HCT116 (cell line): ENCODE measurements at regions not wholly inside any gene's neighbourhood (a gene's known extent, or its start where the extent isn't known, plus 50 kb on each side); places are given as distances from the start of the nearest gene placed in this dataset.

ENCODE experiments used
- ATAC-seq: fragments of 200-7000 bp; cut with Tn5 transposase; 2 replicates; pipeline ENCODE4 v1.9.1; 2020; ENCODE audit warnings: mild to moderate bottlenecking, moderate library complexity
- BruUV-seq: library from RNA; stranded (reverse); fragments of 400-500 nt; replicated peaks from 2 replicates; lab custom pipeline; 2021; lab: Mats Ljungman, UMichigan
- CTCF ChIA-PET: fragments of 300-600 bp; sonication (Branson Sonifier 250); formaldehyde crosslinking; loops from one replicate; lab custom pipeline; 2021; ENCODE audit warnings: antibody characterized with exemption; lab: Charles Lee
- POLR2A ChIA-PET: fragments of 300-600, 350-600 bp; sonication (Branson Sonifier 250); formaldehyde crosslinking; loops from one replicate; lab custom pipeline; 2021; ENCODE audit warnings: antibody characterized with exemption; lab: Charles Lee
- RAD21 ChIA-PET, 2 experiments: fragments of 300-600 bp; sonication (Branson Sonifier 250); formaldehyde crosslinking; loops; one replicate each; lab custom pipeline; 2023; ENCODE audit warnings: low total read pairs in 2 of 2; ENCODE audit not compliant: uncharacterized antibody in 2 of 2, unreplicated experiment in 2 of 2, low non-redundant PET in 1 of 2; lab: Charles Lee
- DNase-seq: peaks from one replicate; pipeline ENCODE4 v3.0.0-alpha.2; 2010; ENCODE audit warnings: low read depth, low spot score
- H2AFZ ChIP-seq: fragments of 200-600 bp; shearing (Covaris generic), sonication (generic); 2 replicates; pipeline ENCODE4 v1.6.1; 2017; ENCODE audit warnings: low read depth, mixed run types, mixed read lengths, antibody characterized with exemption, low read length; ENCODE audit not compliant: poor library complexity, severe bottlenecking
- H3K27ac ChIP-seq: 2 replicates; pipeline ENCODE4 v1.5.1; 2012; ENCODE audit warnings: low read depth, low read length
- H3K27me3 ChIP-seq: fragments of 200-600 bp; sonication (generic); 2 replicates; pipeline ENCODE4 v1.6.1; 2016; ENCODE audit warnings: mixed run types, low read length, mixed read lengths; ENCODE audit not compliant: insufficient read depth
- H3K36me3 ChIP-seq, 2 experiments: fragments of 200-500 bp in 1 of 2; fragments of 200-600 bp in 1 of 2; sonication (Bioruptor generic) in 1 of 2; sonication (generic) in 1 of 2; 2 replicates each; pipeline versions ENCODE4 v1.5.1 to v1.6.1; 2014 to 2016; ENCODE audit warnings: low read length in 2 of 2, inconsistent platforms in 1 of 2, mixed read lengths in 1 of 2, mixed run types in 1 of 2; ENCODE audit not compliant: insufficient read depth in 2 of 2, control insufficient read depth in 1 of 2
- H3K4me1 ChIP-seq, 2 experiments: fragments of 200-600 bp in 1 of 2; sonication (generic) in 1 of 2; 2 replicates each; pipeline versions ENCODE4 v1.5.1 to v1.6.1; 2012 to 2017; ENCODE audit warnings: low read length in 2 of 2, inconsistent platforms in 1 of 2, mild to moderate bottlenecking in 1 of 2, mixed read lengths in 1 of 2, mixed run types in 1 of 2, moderate library complexity in 1 of 2; ENCODE audit not compliant: insufficient read depth in 2 of 2, control insufficient read depth in 1 of 2
- H3K4me2 ChIP-seq: fragments of 200-600 bp; sonication (generic); 2 replicates; pipeline ENCODE4 v1.6.1; 2017; ENCODE audit warnings: mixed run types, low read length, mixed read lengths
- H3K4me3 ChIP-seq, 2 experiments: fragments of 200-600 bp in 1 of 2; sonication (generic) in 1 of 2; replicated peaks in 1 of 2; 2 replicates each; pipeline ENCODE4 v1.5.1; 2011 to 2016; ENCODE audit warnings: low read length in 2 of 2, control low read depth in 1 of 2, low read depth in 1 of 2, mild to moderate bottlenecking in 1 of 2, mixed read lengths in 1 of 2, mixed run types in 1 of 2
- H3K79me2 ChIP-seq: fragments of 200-600 bp; sonication (generic); 2 replicates; pipeline ENCODE4 v1.6.1; 2017; ENCODE audit warnings: mild to moderate bottlenecking, mixed run types, low read length, moderate library complexity, mixed read lengths; ENCODE audit not compliant: insufficient read depth
- H3K9ac ChIP-seq: fragments of 200-600 bp; sonication (generic); 2 replicates; pipeline ENCODE4 v1.6.1; 2016; ENCODE audit warnings: low read length, mixed read lengths
- H3K9me2 ChIP-seq: fragments of 200-600 bp; sonication (generic), shearing (Covaris generic); 2 replicates; pipeline ENCODE4 v1.6.1; 2017; ENCODE audit warnings: mixed run types, mild to moderate bottlenecking, moderate library complexity; ENCODE audit not compliant: insufficient read depth
- H3K9me3 ChIP-seq, 2 experiments: fragments of 200-500 bp in 1 of 2; fragments of 200-600 bp in 1 of 2; sonication (Bioruptor generic) in 1 of 2; sonication (generic) in 1 of 2; 2 replicates each; pipeline ENCODE4 v1.6.1; 2014 to 2017; ENCODE audit warnings: low read length in 2 of 2, mixed read lengths in 2 of 2, inconsistent platforms in 1 of 2, low read depth in 1 of 2, mild to moderate bottlenecking in 1 of 2, mixed run types in 1 of 2, moderate library complexity in 1 of 2; ENCODE audit not compliant: control insufficient read depth in 1 of 2, insufficient read depth in 1 of 2
- H4K20me1 ChIP-seq: fragments of 200-600 bp; sonication (generic), shearing (Covaris generic); 2 replicates; pipeline ENCODE4 v1.6.1; 2017; ENCODE audit warnings: mixed run types, mild to moderate bottlenecking, moderate library complexity; ENCODE audit not compliant: insufficient read depth
- CBX3 ChIP-seq: IDR thresholded peaks from 2 replicates; pipeline ENCODE4 v1.6.1; 2012; ENCODE audit warnings: low read depth
- EGR1 ChIP-seq: IDR thresholded peaks from 2 replicates; pipeline ENCODE4 v1.6.1; 2012; ENCODE audit warnings: low read depth
- ELF1 ChIP-seq: IDR thresholded peaks from 2 replicates; pipeline ENCODE4 v1.6.1; 2012; ENCODE audit warnings: low read depth, borderline replicate concordance
- EZH2 ChIP-seq: fragments of 200-600 bp; sonication (generic); IDR thresholded peaks from 2 replicates; pipeline ENCODE4 v1.6.1; 2017; ENCODE audit warnings: antibody characterized with exemption, mixed run types
- FOSL1 ChIP-seq: IDR thresholded peaks from 2 replicates; pipeline ENCODE4 v1.6.1; 2012; ENCODE audit warnings: low read depth
- POLR2A ChIP-seq: IDR thresholded peaks from 2 replicates; pipeline ENCODE4 v1.7.0; 2011; ENCODE audit warnings: borderline replicate concordance; ENCODE audit not compliant: insufficient read depth, insufficient read length; ENCODE audit errors: extremely low read depth
- POLR2AphosphoS5 ChIP-seq: IDR thresholded peaks from 2 replicates; pipeline ENCODE4 v1.6.1; 2011; ENCODE audit warnings: mild to moderate bottlenecking, low read depth, low read length, moderate library complexity
- SIN3A ChIP-seq: IDR thresholded peaks from 2 replicates; pipeline ENCODE4 v1.6.1; 2012; ENCODE audit warnings: low read depth
- SRF ChIP-seq: IDR thresholded peaks from 2 replicates; pipeline ENCODE4 v1.6.1; 2012; ENCODE audit warnings: low read depth
- ZFX ChIP-seq: fragments of 450-650 bp; IDR thresholded peaks from 2 replicates; pipeline ENCODE4 v1.6.1; 2017
- ZNF274 ChIP-seq: fragments of 200-500 bp; sonication (Bioruptor generic); IDR thresholded peaks from 2 replicates; pipeline ENCODE4 v1.6.1; 2014; ENCODE audit warnings: mild to moderate bottlenecking, low read depth, low read length, inconsistent platforms
- intact Hi-C: fragments of 100-400 bp; cut with micrococcal nuclease; formaldehyde crosslinking; loops from 2 replicates; pipeline ENCODE4 v1.10.0; 2022
- TF ChIP-seq, protein P1 (sequence below): IDR thresholded peaks from 2 replicates; pipeline ENCODE4 v1.6.1; 2012; ENCODE audit warnings: low read depth
- TF ChIP-seq, protein P2 (sequence below): IDR thresholded peaks from 2 replicates; pipeline ENCODE4 v1.6.1; 2012
- TF ChIP-seq, protein P3 (sequence below): IDR thresholded peaks from 2 replicates; pipeline ENCODE4 v1.6.1; 2012
- TF ChIP-seq, protein P4 (sequence below): IDR thresholded peaks from 2 replicates; pipeline ENCODE4 v1.6.1; 2011; ENCODE audit warnings: mild to moderate bottlenecking, low read length, moderate library complexity; ENCODE audit not compliant: insufficient replicate concordance; ENCODE audit errors: extremely low read depth
- TF ChIP-seq, protein P5 (sequence below), 3 experiments: fragments of 200-600 bp in 1 of 3; sonication (generic) in 1 of 3; IDR thresholded peaks in 2 of 3; conservative IDR thresholded peaks in 1 of 3; 2 replicates each; pipeline ENCODE4 v1.5.1; 2012 to 2017; ENCODE audit warnings: low read depth in 2 of 3, low read length in 2 of 3, antibody characterized with exemption in 1 of 3, borderline replicate concordance in 1 of 3, control low read depth in 1 of 3, mild to moderate bottlenecking in 1 of 3, mixed read lengths in 1 of 3, mixed run types in 1 of 3, moderate library complexity in 1 of 3; ENCODE audit not compliant: insufficient read depth in 1 of 3

DNA sequence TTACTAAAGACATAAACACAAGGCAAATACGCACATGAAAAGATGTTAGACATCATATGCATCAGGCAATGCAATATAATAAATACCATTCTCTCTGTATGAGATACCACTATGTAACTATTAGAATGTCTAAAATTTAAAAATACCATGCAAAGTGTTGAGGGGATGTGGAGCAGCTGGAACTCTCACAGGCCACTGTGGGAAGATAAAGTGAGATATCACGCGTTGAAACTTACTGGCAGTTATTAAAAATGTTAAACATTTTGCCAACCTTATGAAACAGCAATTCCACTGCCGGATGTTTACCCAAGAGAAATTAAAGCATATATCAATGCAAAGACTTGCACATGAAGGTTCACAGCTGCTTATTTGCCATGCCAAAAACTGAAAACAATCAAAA, 556.7 kb downstream of the LRRC70 start:
- Histone ChIP-seq H3K79me2 (no peaks in the 10 kb centered on the region), H4K20me1 (no peaks in the 10 kb centered on the region), H3K9me3 (peaks cover 0 to 11% of the 10 kb centered on the region in 2 experiments; a peak in 1 of 4 replicates), H3K4me1 (no peaks in the 10 kb centered on the region), H3K9me2 (no peaks in the 10 kb centered on the region), H2AFZ (no peak overlapping the region), H3K27ac (no peak overlapping the region), H3K9ac (no peak overlapping the region), H3K4me3 (no peak overlapping the region), H3K4me2 (no peak overlapping the region), H3K36me3 (no peaks in the 10 kb centered on the region), H3K27me3 (no peaks in the 10 kb centered on the region)
- CTCF ChIA-PET: no interaction called here
- intact Hi-C loops: no loop called here
- DNase-seq: no peak
- POLR2A ChIA-PET: no interaction called here
- BruUV-seq: no TSS peak
- no peak for ATAC-seq
- RAD21 ChIA-PET: no interaction called here
- TF ChIP-seq CBX3 (no peak), POLR2A (no peak), FOSL1 (no peak), ZNF274 (no peak), EZH2 (no peak), POLR2AphosphoS5 (no peak), ZFX (no peak), SIN3A (no peak), EGR1 (no peak), ELF1 (no peak), SRF (no peak)
- TF ChIP-seq, protein P1, sequence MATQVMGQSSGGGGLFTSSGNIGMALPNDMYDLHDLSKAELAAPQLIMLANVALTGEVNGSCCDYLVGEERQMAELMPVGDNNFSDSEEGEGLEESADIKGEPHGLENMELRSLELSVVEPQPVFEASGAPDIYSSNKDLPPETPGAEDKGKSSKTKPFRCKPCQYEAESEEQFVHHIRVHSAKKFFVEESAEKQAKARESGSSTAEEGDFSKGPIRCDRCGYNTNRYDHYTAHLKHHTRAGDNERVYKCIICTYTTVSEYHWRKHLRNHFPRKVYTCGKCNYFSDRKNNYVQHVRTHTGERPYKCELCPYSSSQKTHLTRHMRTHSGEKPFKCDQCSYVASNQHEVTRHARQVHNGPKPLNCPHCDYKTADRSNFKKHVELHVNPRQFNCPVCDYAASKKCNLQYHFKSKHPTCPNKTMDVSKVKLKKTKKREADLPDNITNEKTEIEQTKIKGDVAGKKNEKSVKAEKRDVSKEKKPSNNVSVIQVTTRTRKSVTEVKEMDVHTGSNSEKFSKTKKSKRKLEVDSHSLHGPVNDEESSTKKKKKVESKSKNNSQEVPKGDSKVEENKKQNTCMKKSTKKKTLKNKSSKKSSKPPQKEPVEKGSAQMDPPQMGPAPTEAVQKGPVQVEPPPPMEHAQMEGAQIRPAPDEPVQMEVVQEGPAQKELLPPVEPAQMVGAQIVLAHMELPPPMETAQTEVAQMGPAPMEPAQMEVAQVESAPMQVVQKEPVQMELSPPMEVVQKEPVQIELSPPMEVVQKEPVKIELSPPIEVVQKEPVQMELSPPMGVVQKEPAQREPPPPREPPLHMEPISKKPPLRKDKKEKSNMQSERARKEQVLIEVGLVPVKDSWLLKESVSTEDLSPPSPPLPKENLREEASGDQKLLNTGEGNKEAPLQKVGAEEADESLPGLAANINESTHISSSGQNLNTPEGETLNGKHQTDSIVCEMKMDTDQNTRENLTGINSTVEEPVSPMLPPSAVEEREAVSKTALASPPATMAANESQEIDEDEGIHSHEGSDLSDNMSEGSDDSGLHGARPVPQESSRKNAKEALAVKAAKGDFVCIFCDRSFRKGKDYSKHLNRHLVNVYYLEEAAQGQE: no peak
- TF ChIP-seq, protein P2, sequence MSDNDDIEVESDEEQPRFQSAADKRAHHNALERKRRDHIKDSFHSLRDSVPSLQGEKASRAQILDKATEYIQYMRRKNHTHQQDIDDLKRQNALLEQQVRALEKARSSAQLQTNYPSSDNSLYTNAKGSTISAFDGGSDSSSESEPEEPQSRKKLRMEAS: no peak
- TF ChIP-seq, protein P3, sequence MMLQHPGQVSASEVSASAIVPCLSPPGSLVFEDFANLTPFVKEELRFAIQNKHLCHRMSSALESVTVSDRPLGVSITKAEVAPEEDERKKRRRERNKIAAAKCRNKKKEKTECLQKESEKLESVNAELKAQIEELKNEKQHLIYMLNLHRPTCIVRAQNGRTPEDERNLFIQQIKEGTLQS: no peak
- TF ChIP-seq, protein P4, sequence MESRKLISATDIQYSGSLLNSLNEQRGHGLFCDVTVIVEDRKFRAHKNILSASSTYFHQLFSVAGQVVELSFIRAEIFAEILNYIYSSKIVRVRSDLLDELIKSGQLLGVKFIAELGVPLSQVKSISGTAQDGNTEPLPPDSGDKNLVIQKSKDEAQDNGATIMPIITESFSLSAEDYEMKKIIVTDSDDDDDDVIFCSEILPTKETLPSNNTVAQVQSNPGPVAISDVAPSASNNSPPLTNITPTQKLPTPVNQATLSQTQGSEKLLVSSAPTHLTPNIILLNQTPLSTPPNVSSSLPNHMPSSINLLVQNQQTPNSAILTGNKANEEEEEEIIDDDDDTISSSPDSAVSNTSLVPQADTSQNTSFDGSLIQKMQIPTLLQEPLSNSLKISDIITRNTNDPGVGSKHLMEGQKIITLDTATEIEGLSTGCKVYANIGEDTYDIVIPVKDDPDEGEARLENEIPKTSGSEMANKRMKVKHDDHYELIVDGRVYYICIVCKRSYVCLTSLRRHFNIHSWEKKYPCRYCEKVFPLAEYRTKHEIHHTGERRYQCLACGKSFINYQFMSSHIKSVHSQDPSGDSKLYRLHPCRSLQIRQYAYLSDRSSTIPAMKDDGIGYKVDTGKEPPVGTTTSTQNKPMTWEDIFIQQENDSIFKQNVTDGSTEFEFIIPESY: no peak
- TF ChIP-seq, protein P5, sequence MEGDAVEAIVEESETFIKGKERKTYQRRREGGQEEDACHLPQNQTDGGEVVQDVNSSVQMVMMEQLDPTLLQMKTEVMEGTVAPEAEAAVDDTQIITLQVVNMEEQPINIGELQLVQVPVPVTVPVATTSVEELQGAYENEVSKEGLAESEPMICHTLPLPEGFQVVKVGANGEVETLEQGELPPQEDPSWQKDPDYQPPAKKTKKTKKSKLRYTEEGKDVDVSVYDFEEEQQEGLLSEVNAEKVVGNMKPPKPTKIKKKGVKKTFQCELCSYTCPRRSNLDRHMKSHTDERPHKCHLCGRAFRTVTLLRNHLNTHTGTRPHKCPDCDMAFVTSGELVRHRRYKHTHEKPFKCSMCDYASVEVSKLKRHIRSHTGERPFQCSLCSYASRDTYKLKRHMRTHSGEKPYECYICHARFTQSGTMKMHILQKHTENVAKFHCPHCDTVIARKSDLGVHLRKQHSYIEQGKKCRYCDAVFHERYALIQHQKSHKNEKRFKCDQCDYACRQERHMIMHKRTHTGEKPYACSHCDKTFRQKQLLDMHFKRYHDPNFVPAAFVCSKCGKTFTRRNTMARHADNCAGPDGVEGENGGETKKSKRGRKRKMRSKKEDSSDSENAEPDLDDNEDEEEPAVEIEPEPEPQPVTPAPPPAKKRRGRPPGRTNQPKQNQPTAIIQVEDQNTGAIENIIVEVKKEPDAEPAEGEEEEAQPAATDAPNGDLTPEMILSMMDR (IDR thresholded peaks at IDR 0.05 in 2 of 3, conservative IDR thresholded peaks at IDR 0.05 in 1 of 3; ENCODE audit: borderline replicate concordance in 1 of 3, insufficient read depth in 1 of 3, low read depth in 2 of 3, low read length in 2 of 3): no peak
